GM18508 (cell line): ENCODE measurements at regions not wholly inside any gene's neighbourhood (a gene's known extent, or its start where the extent isn't known, plus 50 kb on each side); places are given as distances from the start of the nearest gene placed in this dataset.

ENCODE experiments used
- ATAC-seq: cut with Tn5 transposase; IDR thresholded peaks from one replicate; pipeline ENCODE4 v1.9.1; 2021; ENCODE audit warnings: moderate number of reproducible peaks; ENCODE audit not compliant: insufficient read depth, unreplicated experiment

DNA sequence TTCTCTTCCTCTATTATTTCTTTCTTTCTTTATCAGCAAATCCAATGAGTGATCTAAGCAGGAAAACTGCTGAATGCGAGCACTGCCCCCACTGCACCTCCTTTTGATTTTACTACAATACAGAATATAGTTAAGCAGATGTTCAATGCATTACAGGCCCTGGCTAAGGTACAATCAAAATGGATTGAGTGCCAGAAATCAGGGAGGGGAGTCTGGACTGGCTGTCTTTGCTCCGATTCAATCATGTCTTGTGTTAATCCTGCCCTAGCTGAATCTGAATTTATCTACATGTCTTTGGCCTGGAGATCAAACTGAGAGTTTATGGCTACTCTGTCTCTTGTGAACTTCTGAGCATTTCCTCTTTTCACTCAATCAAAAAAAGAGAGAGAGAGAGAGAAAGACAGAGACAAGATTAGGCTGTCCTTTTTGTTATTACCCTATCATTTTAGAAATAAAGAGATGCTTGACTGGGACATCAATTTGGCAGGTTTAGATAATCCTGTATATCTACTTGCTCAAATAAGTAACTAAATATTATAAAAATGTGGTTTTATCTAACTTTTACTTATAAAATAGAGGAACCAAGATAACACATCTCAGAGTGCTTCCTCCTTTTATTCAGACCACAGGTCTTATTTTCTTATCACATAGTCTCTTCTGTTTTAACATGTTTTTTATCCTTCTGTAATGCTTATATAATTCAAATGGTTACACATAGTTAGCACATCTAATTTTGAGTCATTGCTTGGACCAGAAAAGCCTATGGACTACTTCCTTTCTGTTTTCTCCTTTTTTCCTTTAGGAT lies 656.2 kb downstream of the KCNJ2 start:
- ATAC-seq, result no peak

DNA sequence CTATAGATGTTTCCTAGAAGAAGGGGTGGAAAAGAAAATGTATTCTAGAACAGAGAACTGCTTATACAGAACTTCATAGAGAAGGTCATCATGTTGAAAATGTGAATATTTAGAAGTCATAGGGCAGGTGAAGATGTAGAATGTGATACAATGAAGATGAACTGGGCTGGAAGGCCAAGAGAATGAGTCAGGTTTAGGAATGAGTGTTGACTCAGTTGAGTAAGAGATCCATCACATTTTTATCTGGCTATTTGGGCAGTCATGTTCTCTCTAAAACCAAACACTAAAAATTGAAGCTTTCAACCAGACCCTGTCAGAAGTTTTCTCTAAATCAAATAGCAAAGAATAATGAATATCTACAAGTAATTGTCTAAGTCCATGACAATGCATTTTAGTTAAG lies 660.5 kb downstream of the KCNJ2 start:
- no peak for ATAC-seq

GRCh38 chr17:70834039-70834438 lies 664.7 kb downstream of the KCNJ2 start:
- ATAC-seq, result no peak

- ATAC-seq, result no peak
These were observed 679.5 kb downstream of the KCNJ2 start for GRCh38 chr17:70848785-70849184.

DNA sequence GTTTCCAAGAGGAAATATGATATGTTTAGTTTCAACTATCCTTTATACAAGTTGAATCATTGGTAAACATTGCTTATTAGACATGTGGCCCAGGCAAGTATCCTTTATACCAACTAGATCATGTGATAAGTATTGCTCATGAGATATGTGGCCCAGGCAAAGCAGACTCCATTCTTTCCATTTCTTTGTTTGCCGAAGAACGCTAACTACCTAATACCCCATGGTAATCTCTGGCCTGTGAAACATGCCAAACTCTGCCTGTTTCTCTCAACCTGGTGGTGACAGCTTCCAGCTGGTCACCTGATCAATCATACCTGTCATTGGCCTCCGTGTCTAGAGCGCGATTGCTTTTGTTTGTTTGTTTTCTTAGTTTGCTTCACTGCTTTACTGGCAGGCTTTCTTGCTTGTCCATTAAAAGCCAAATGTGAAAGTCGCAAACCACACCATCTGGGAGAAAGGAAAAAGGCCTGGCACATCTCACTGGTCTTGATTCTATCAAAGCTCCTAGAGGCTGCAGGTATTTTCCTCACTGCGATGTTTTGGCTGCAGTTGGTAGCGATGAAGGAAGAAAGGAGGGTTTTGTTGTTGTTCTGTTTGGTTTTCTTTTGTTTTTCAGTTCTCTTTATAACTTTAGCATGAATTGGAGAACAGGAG lies 686.2 kb downstream of the KCNJ2 start:
- ATAC-seq, result no peak

DNA sequence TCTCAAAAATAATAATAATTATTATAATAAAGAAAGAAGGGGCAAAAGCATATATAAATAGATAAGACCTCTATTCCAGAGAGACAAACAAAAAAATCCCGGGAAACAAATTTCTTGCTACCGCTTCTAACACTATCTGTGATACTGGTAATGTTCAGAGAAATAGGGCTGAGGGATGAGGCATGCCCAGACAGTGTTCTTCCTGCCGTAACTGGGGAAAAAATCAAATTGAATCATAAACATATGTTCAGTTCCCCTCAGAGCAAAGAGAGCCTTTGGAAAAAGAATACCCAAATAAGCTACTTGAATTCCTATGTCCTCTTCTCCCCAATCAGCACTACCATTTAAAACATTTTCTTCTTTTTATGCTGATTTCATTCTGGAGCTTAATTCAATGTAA lies 688.0 kb downstream of the KCNJ2 start:
- ATAC-seq, result no peak

GRCh38 chr17:70859829-70860228 lies 690.5 kb downstream of the KCNJ2 start:
- no peak for ATAC-seq

GRCh38 chr17:70862295-70862694 lies 693.0 kb downstream of the KCNJ2 start:
- no peak for ATAC-seq

GRCh38 chr17:70863436-70864248 lies 694.3 kb downstream of the KCNJ2 start:
- ATAC-seq, result no peak

GRCh38 chr17:70865993-70866804 lies 696.9 kb downstream of the KCNJ2 start:
- ATAC-seq, result no peak

- no peak for ATAC-seq
These were observed 698.8 kb downstream of the KCNJ2 start for GRCh38 chr17:70868149-70868548.

GRCh38 chr17:70869402-70870085 lies 700.2 kb downstream of the KCNJ2 start:
- ATAC-seq, result no peak

DNA sequence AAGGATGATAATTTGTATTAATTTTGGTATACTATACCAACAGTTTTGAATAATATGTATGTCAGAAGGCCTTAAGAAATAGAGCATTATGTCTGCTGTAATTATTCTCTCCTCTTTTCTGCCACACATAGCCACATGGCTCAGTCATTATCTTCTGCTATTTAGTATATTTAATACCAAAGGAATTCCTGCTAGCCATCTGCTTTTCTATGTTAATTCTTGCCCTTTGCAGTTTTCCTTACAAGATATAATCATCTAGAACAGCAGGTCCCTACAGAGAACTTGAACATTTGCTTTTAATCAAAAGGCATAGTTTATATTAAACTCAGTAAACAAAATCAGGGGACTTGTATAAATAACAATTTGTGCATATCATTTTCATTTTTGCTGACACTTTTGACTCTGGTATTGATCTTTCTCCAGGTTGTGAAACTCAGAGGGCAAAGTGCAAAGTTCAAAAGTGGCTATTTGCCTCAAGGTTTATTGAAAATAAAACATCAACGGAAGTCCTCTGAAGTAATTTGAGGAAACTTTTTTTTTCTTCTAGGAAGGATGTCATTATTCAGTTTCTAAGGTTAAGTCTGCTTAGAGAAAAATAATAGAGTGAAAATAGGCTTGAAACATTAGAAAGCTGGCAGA lies 702.0 kb downstream of the KCNJ2 start:
- no peak for ATAC-seq

GRCh38 chr17:70872103-70872502 lies 702.8 kb downstream of the KCNJ2 start:
- ATAC-seq, result no peak

DNA sequence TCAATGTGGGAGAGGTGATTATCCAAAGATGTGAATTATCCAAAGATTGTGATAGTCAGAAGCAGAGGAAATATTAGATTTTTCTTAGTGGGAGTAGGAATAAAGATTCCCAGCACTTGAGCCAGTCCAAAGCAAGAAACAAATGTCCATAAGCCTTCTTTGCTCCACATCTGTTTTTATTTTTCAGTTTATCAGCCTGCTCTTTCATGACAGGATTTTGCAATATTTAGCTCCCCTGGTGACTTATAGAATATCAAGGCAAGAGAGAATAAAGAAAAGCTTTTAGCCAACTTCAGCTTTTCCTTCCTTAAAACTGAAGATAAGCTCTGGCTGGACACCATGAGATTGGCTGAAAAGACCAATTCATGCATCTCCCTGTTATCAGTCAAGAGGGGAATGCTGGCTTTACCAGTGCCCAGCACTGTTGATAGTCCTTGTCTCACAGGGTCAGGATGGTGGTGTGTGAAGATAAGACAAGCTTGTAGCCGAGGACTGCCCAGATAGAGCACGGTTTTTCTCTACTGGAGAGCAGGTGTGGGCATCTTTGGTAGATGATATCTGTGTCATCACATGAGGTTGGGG lies 706.5 kb downstream of the KCNJ2 start:
- ATAC-seq, result no peak

DNA sequence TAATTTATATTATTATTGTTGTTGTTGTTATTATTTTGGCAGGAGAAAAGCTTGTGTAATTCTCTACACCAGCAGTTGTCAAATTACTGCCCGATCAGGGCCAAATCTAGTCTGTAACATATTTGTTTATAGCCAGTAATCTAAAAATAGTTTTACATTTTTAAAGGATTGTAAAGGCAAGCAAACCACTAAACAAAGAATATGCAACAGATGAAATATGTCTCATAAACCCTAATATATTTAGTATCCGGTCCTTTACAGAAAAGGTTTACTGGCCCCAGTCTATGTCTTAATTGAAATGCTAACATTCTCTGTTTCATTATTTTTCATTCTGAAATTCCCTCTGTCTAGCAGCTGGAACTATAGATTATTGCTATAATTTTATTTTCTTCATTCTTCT lies 709.5 kb downstream of the KCNJ2 start:
- no peak for ATAC-seq

DNA sequence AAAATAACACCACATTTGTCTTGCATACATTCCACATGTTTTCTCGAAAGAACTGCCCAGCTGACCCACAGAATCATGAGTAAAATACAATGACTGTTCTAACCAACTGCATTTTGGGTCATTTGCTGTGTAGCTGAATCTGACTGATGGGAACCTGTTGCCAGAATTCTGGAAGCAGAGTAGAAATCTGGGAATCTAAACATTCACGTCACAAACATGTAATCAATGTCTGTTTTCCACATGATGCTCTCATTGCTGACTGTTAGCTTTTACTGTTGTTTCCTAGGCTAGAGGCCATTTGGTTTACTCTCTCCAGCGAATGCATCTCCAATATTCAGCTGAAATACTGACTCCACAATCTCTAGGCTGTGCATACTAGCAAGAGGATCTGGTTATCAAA lies 710.1 kb downstream of the KCNJ2 start:
- ATAC-seq, result no peak

- no peak for ATAC-seq
These were observed 711.8 kb downstream of the KCNJ2 start for GRCh38 chr17:70881093-70881492.

DNA sequence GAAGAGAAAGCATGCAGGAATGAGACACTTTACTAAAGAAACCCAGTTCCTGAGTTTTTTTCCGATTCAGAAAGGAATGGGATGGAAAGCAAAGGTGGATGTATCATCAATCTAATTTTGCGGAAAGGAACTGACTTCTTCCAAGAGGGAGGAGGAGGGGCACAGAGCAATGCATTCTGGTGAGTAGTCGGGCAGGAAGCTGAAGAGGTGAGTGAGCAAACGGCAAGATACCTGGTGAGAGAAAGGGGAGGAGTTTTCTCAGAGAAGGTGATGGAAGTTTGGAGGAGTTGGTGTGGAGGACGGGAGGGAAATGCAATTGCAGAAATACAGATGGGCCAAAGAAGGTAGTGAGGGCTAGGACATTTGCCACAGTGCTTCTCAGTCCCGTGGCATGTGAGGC lies 713.2 kb downstream of the KCNJ2 start:
- ATAC-seq, result no peak
